OCI-LY1 (cell line): ENCODE measurements at regions not wholly inside any gene's neighbourhood (a gene's known extent, or its start where the extent isn't known, plus 50 kb on each side); places are given as distances from the start of the nearest gene placed in this dataset.

Experiments
- H2AFZ ChIP-seq: fragments of 200-600 bp; sonication (generic), shearing (Covaris generic); 2 replicates; pipeline ENCODE4 v1.6.0; 2014; ENCODE audit warnings: antibody characterized with exemption, mild to moderate bottlenecking, low read length
- H3F3A ChIP-seq: fragments of 200-600 bp; sonication (generic), shearing (Covaris generic); 2 replicates; pipeline ENCODE4 v1.6.0; 2014; ENCODE audit warnings: mild to moderate bottlenecking, antibody characterized with exemption, low read length, moderate library complexity; ENCODE audit not compliant: insufficient read depth
- H3K27ac ChIP-seq: fragments of 200-600 bp; sonication (generic); 2 replicates; pipeline ENCODE4 v1.5.1; 2014; ENCODE audit warnings: low read length, mixed run types, mild to moderate bottlenecking, low read depth; ENCODE audit not compliant: poor library complexity, severe bottlenecking
- H3K27me3 ChIP-seq: fragments of 200-600 bp; sonication (generic); 2 replicates; pipeline ENCODE4 v1.6.0; 2014; ENCODE audit warnings: antibody characterized with exemption, mild to moderate bottlenecking, low read length, moderate library complexity; ENCODE audit not compliant: insufficient read depth
- H3K36me3 ChIP-seq: fragments of 200-600 bp; sonication (generic); 2 replicates; pipeline ENCODE4 v1.6.1; 2014; ENCODE audit warnings: mild to moderate bottlenecking, antibody characterized with exemption, low read length, moderate library complexity, mixed read lengths; ENCODE audit not compliant: insufficient read depth
- H3K4me1 ChIP-seq: fragments of 200-600 bp; sonication (generic); 2 replicates; pipeline ENCODE4 v1.5.1; 2014; ENCODE audit warnings: mild to moderate bottlenecking, low read length, moderate library complexity; ENCODE audit not compliant: insufficient read depth, severe bottlenecking
- H3K4me2 ChIP-seq: fragments of 200-600 bp; sonication (generic), shearing (Covaris generic); 2 replicates; pipeline ENCODE4 v1.6.1; 2014; ENCODE audit warnings: low read length
- H3K4me3 ChIP-seq: fragments of 200-600 bp; sonication (generic); 2 replicates; pipeline ENCODE4 v1.5.1; 2014; ENCODE audit warnings: low read length, low read depth, mild to moderate bottlenecking, mixed read lengths; ENCODE audit not compliant: poor library complexity, severe bottlenecking
- H3K79me2 ChIP-seq: fragments of 200-600 bp; shearing (Covaris generic); 2 replicates; pipeline ENCODE4 v1.6.1; 2016; ENCODE audit warnings: mixed run types, low read length, mixed read lengths; ENCODE audit not compliant: insufficient read depth
- H3K9ac ChIP-seq: fragments of 200-600 bp; sonication (generic), shearing (Covaris generic); 2 replicates; pipeline ENCODE4 v1.6.1; 2014; ENCODE audit warnings: mild to moderate bottlenecking, low read length, mixed read lengths
- H3K9me2 ChIP-seq: fragments of 200-600 bp; sonication (generic), shearing (Covaris generic); 2 replicates; pipeline ENCODE4 v1.6.1; 2014; ENCODE audit warnings: low read depth, mild to moderate bottlenecking, low read length, mixed read lengths
- H3K9me3 ChIP-seq: fragments of 200-600 bp; shearing (Covaris generic); 2 replicates; pipeline ENCODE4 v1.6.1; 2014; ENCODE audit warnings: low read length, mixed read lengths
- H4K20me1 ChIP-seq: fragments of 200-600 bp; sonication (generic), shearing (Covaris generic); 2 replicates; pipeline ENCODE4 v1.6.0; 2016; ENCODE audit warnings: mild to moderate bottlenecking, low read length; ENCODE audit not compliant: insufficient read depth
- EZH2 ChIP-seq: fragments of 200-600 bp; sonication (generic), shearing (Covaris generic); IDR thresholded peaks from 2 replicates; pipeline ENCODE4 v1.8.0; 2017; ENCODE audit warnings: borderline replicate concordance, mixed run types, mild to moderate bottlenecking, antibody characterized with exemption, low read length, moderate library complexity, mixed read lengths
- TF ChIP-seq, protein P1 (sequence below): fragments of 200-600 bp; sonication (generic), shearing (Covaris generic); IDR thresholded peaks from 2 replicates; pipeline ENCODE4 v1.5.1; 2017; ENCODE audit warnings: mild to moderate bottlenecking, antibody characterized with exemption, low read length, moderate library complexity, mixed read lengths

DNA sequence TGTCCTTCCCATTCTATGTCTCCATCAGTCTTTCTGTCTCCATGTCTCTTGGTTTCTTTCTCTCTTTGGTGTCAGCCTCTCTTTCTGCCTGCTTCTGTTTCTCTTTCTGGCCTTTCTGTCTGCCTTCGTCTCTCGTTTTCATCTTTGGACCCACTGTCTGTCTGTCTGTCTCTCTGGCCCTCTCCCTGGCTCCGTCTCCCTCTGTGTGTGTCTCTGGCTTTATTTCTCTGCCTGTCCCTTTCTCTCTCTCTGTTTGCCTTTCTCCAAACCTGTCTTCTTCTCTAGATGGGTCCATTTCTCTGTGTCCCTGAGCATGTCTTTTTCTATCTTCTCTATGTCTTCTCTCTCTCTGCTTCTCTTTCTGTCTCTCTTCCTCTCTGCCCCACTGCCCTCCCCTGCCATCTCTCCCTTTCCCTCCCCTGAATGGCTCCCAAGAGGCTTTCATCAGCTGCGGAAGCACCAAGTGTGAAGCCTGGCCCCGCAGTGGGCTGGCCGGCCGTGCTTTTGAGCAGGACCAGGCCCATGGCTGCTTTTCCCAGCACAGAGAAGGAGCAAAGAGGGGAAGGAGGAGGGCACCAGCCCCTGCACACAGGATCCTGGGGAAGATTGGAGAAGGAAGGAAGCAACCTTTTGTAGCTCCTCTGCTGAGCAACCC, 57.4 kb downstream of the PJA1 start:
- no peak overlapping the region for H3K4me3 ChIP-seq
- no peaks in the 10 kb centered on the region for H3K9me3 ChIP-seq
- TF ChIP-seq, protein P1, sequence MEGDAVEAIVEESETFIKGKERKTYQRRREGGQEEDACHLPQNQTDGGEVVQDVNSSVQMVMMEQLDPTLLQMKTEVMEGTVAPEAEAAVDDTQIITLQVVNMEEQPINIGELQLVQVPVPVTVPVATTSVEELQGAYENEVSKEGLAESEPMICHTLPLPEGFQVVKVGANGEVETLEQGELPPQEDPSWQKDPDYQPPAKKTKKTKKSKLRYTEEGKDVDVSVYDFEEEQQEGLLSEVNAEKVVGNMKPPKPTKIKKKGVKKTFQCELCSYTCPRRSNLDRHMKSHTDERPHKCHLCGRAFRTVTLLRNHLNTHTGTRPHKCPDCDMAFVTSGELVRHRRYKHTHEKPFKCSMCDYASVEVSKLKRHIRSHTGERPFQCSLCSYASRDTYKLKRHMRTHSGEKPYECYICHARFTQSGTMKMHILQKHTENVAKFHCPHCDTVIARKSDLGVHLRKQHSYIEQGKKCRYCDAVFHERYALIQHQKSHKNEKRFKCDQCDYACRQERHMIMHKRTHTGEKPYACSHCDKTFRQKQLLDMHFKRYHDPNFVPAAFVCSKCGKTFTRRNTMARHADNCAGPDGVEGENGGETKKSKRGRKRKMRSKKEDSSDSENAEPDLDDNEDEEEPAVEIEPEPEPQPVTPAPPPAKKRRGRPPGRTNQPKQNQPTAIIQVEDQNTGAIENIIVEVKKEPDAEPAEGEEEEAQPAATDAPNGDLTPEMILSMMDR: no peak
- TF ChIP-seq EZH2: no peak
- no peaks in the 10 kb centered on the region for H3K9me2 ChIP-seq
- H3K27me3 ChIP-seq: no peaks in the 10 kb centered on the region
- no peaks in the 10 kb centered on the region for H3F3A ChIP-seq
- no peak overlapping the region for H3K27ac ChIP-seq
- H2AFZ ChIP-seq: no peak overlapping the region
- H3K36me3 ChIP-seq: no peaks in the 10 kb centered on the region
- no peaks in the 10 kb centered on the region for H3K4me1 ChIP-seq
- no peaks in the 10 kb centered on the region for H3K79me2 ChIP-seq
- H4K20me1 ChIP-seq: no peaks in the 10 kb centered on the region
- no peak overlapping the region for H3K4me2 ChIP-seq
- no peak overlapping the region for H3K9ac ChIP-seq

DNA sequence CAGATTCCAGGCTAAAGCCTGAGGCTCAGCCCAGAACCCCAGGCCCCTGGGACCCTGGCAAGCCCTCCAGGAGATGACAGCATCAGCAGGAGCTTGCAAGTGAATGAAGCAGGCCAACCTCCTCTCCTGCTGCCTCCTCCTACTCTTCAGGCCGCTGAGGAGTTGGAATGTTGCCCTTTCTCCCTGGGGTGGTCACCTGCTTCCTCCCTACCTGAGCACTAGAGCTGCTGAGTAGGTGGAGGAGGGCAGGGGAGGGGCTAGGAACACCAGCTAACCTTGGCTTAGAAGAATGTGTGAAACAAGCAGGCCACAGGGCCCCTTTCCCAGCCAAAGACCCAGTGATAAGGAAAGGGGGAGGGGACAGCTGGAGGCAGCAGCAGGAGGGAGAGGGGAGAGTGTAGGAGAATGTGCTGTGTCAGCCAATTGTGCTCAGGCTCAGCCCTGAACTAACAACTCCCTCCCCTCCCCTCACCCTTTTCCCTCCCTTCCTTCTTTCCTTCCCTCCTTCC, 58.0 kb downstream of the PJA1 start:
- Histone ChIP-seq H3K9me2 (no peaks in the 10 kb centered on the region), H3K27me3 (no peaks in the 10 kb centered on the region), H3K9ac (no peak overlapping the region), H2AFZ (no peak overlapping the region), H3K4me1 (no peaks in the 10 kb centered on the region), H3K79me2 (no peaks in the 10 kb centered on the region), H3K4me2 (no peak overlapping the region), H3K27ac (no peak overlapping the region), H3K36me3 (no peaks in the 10 kb centered on the region), H4K20me1 (no peaks in the 10 kb centered on the region), H3F3A (no peaks in the 10 kb centered on the region), H3K4me3 (no peak overlapping the region), H3K9me3 (no peaks in the 10 kb centered on the region)
- TF ChIP-seq, protein P1: no peak
- TF ChIP-seq EZH2: no peak

DNA sequence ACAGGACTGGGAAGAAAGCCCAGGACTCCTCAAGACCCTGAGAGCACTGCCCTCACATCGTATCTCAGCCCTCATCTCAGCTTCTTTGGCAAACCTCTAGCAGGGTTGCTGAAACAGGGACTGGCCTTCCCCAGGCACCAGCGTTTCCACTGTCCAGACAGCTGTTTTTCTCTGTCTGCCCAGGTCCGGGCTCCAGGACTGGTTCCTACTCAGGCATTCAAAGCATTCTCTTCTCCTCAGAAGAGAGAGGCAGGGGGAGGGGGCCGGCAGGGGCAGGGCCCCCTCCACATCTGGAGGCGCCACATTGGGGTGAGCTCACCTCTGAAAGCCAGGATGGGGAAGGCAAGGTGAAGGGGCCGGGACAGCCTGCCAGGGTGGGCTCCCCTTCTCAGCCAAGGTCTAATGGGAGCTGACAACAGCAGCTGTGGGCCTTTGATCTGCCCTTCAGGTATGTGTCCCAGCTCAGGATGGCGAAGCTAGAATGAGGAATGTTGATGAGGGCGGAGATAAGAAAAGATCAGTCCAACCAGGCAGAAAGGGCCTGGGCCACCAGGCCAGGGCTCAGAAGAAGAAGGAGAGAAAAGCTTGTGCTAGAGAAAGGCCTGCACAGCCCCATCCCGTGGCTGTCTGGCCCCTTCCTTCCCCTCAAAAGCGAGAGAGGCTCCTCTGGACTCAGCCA, 60.4 kb downstream of the PJA1 start:
- H3K27me3 ChIP-seq: no peaks in the 10 kb centered on the region
- H2AFZ ChIP-seq: no peak overlapping the region
- H3K4me2 ChIP-seq: no peak overlapping the region
- H3K36me3 ChIP-seq: no peaks in the 10 kb centered on the region
- H3K79me2 ChIP-seq: no peaks in the 10 kb centered on the region
- H3F3A ChIP-seq: no peaks in the 10 kb centered on the region
- H4K20me1 ChIP-seq: no peaks in the 10 kb centered on the region
- TF ChIP-seq, protein P1: no peak
- TF ChIP-seq EZH2: no peak
- H3K9ac ChIP-seq: no peak overlapping the region
- no peak overlapping the region for H3K4me3 ChIP-seq
- no peak overlapping the region for H3K27ac ChIP-seq
- no peaks in the 10 kb centered on the region for H3K9me2 ChIP-seq
- H3K9me3 ChIP-seq: no peaks in the 10 kb centered on the region
- no peaks in the 10 kb centered on the region for H3K4me1 ChIP-seq
